ENCODE measurements at regions not wholly inside any gene's neighbourhood (a gene's known extent, or its start where the extent isn't known, plus 50 kb on each side); places are given as distances from the start of the nearest gene placed in this dataset.

DNA sequence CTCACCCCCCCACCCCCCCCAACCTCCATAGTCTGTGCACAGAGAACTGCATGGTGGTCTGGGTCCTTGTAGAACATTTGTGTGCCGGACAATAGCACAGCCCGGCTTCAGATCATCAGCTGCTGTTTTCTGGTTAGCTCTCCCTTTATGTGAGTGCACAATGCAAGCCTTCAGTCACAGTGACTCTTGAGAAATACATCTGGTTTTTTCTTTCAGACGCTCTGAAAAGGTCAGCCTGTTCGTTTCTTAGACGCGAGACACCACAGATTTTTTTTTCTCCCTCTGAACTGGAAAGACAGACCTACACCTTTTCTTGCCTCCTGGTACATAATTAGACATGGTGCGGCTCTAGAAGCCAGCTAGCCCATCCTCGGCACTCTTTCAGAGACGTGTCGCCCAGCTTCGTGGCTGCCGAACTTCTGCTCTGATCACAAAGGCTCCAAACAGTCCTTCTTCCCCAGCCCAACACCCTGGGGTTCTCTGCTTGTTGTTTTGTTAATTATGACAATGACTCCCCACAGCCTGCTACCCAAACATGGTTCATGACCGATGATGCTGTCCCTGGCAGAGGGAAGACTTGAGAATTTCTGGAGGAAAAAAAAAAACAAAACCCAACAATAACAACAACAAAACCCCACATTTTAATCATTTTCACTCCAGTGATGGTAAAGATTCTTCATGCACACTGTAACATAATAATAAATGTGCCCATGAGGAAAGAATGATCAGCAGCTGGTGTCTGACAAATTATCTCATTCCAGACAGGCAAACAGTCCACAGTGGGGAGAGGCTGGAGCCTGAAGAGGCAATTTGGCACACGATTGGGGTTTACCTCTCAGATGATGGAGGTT, 241.4 kb upstream of the ZNF462 start:
- Histone ChIP-seq H3K27ac (no peak overlapping the region), H3K4me3 (no peak overlapping the region), H3K27me3 (no peaks in the 10 kb centered on the region), H3K4me1 (no peaks in the 10 kb centered on the region), H3K9me3 (no peaks in the 10 kb centered on the region), H3K36me3 (no peaks in the 10 kb centered on the region)
- no peak for DNase-seq (ENCODE audit: low spot score)
- TF ChIP-seq, protein P1, sequence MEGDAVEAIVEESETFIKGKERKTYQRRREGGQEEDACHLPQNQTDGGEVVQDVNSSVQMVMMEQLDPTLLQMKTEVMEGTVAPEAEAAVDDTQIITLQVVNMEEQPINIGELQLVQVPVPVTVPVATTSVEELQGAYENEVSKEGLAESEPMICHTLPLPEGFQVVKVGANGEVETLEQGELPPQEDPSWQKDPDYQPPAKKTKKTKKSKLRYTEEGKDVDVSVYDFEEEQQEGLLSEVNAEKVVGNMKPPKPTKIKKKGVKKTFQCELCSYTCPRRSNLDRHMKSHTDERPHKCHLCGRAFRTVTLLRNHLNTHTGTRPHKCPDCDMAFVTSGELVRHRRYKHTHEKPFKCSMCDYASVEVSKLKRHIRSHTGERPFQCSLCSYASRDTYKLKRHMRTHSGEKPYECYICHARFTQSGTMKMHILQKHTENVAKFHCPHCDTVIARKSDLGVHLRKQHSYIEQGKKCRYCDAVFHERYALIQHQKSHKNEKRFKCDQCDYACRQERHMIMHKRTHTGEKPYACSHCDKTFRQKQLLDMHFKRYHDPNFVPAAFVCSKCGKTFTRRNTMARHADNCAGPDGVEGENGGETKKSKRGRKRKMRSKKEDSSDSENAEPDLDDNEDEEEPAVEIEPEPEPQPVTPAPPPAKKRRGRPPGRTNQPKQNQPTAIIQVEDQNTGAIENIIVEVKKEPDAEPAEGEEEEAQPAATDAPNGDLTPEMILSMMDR (IDR thresholded peaks at IDR 0.05): no peak

DNA sequence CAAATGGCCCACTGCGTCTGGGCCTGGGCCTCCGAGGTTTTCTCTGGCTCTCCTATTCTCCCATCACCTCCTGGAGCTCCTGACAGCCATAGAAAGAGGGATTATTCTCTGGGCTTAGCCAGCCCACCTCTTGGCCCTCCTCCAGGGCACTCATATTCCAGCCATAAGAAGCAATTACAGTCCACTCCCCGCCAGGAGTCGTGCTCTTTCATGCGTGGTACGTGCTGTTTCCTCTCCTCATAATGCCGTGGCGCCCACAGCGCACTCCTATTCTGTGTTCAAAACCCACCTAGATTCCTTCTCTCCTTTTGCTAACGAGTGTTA, 240.8 kb upstream of the ZNF462 start:
- no peak for DNase-seq (ENCODE audit: low spot score)
- H3K27ac ChIP-seq: no peak overlapping the region

DNA sequence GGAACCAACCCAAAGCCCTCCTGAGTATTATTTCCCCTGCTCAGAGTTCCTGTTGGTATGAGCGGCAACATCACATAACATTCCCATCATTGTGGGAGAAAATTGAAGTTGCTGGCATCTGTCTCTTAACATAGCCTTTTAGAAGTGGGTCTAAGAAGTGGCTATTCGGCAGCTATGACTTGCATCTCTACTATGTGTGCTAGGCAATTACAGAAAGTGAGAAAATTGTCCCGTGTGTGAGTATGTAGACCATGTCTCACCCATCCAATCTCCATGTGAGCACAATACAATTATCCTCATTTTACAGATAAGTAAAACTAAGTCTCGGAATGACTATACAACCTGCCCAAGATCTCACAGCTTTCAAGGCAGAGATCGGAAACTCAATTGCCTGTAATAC, 239.4 kb upstream of the ZNF462 start:
- TF ChIP-seq, protein P1 (IDR thresholded peaks at IDR 0.05): no peak
- no peaks in the 10 kb centered on the region for H3K36me3 ChIP-seq

More for the DNA sequence above, 240.8 kb upstream of the ZNF462 start:
- Histone ChIP-seq H3K36me3 (no peaks in the 10 kb centered on the region), H3K27me3 (no peaks in the 10 kb centered on the region), H3K4me1 (peaks cover 0 to 4% of the 10 kb centered on the region in 2 donors), H3K9me3 (no peaks in the 10 kb centered on the region), H3K4me3 (no peak overlapping the region)
- TF ChIP-seq, protein P1 (IDR thresholded peaks at IDR 0.05): no peak

DNA sequence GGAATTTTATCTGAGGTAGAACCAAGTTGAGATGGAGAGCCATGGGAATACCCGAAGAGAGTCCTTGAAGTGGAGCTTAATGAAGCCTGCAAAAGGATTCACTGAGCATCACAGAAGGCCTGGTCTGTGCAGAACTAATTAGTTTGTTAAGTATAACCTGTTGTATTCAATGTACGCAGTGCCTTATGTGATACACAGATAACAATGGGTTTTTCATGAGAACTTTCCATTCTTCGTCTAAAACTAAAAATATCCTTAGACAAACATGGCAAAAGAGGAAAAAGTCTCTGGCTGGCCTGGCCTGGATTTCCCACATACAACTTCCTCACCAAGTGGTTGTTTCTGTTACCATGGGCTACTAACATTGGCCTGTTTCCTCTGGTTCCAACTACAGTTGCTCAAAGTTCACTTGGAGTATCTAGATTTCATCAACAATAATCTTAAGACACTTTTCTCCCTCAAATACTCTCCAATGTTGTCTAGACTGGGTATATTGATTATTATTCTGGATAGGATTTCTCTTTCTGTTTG, 237.6 kb upstream of the ZNF462 start:
- H3K9me3 ChIP-seq: no peaks in the 10 kb centered on the region
- H3K36me3 ChIP-seq: no peaks in the 10 kb centered on the region
- TF ChIP-seq, protein P1 (IDR thresholded peaks at IDR 0.05): no peak
- H3K27ac ChIP-seq: no peak overlapping the region
- no peaks in the 10 kb centered on the region for H3K27me3 ChIP-seq
- peaks cover 0 to 4% of the 10 kb centered on the region in 2 donors for H3K4me1 ChIP-seq
- no peak overlapping the region for H3K4me3 ChIP-seq
- no peak for DNase-seq (ENCODE audit: low spot score)

More for the DNA sequence above, 239.4 kb upstream of the ZNF462 start:
- Histone ChIP-seq H3K4me1 (peaks cover 0 to 4% of the 10 kb centered on the region in 2 donors), H3K9me3 (no peaks in the 10 kb centered on the region), H3K4me3 (no peak overlapping the region), H3K27me3 (no peaks in the 10 kb centered on the region), H3K27ac (no peak overlapping the region)
- no peak for DNase-seq (ENCODE audit: low spot score)

DNA sequence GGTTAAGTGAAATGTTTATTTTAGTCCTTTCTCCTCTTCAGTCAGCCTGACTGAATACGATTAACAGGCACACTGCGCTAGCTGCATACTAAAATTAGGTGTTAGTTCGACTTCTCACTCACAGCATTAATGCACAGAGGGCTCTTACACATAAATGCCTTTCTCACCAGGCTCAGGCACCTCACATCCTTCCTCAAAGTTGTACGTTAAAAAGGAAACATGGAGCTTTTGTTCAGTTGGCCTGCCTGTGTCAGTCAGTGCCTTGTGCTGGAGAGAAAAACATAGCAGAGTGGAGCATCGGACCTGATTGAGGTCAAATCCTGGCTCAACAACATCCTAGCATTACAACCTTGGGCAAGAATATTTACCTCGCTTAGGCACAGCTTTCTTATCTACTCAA, 236.0 kb upstream of the ZNF462 start:
- H3K4me1 ChIP-seq: peaks cover 0 to 4% of the 10 kb centered on the region in 2 donors
- no peak overlapping the region for H3K4me3 ChIP-seq

More for the DNA sequence above, 236.0 kb upstream of the ZNF462 start:
- no peaks in the 10 kb centered on the region for H3K27me3 ChIP-seq
- DNase-seq (ENCODE audit: low spot score): no peak
- no peaks in the 10 kb centered on the region for H3K36me3 ChIP-seq
- H3K9me3 ChIP-seq: no peaks in the 10 kb centered on the region
- no peak overlapping the region for H3K27ac ChIP-seq
- TF ChIP-seq, protein P1 (IDR thresholded peaks at IDR 0.05): no peak

All from right atrium auricular region (tissue), 2 donors.